SK-N-MC (cell line): ENCODE measurements at regions not wholly inside any gene's neighbourhood (a gene's known extent, or its start where the extent isn't known, plus 50 kb on each side); places are given as distances from the start of the nearest gene placed in this dataset.
"Not testable (repeated sequence)": the region's sequence is repeated elsewhere in the genome, so short reads cannot be mapped to it uniquely, and the experiment has no call there.

Experiments
- DNase-seq: peaks from one replicate; pipeline ENCODE4 v3.0.0-alpha.2; 2011; ENCODE audit warnings: low read depth, low spot score
- H3K27ac ChIP-seq: fragments of 200-600 bp; sonication (generic); 2 replicates; pipeline ENCODE4 v1.5.1; 2016; ENCODE audit warnings: mixed run types
- H3K36me3 ChIP-seq: fragments of 200-600 bp; sonication (generic); 2 replicates; pipeline ENCODE4 v1.6.1; 2017; ENCODE audit warnings: antibody characterized with exemption, low read length, mixed read lengths; ENCODE audit not compliant: insufficient read depth
- H3K4me3 ChIP-seq: fragments of 200-600 bp; sonication (generic); 2 replicates; pipeline ENCODE4 v1.5.1; 2016
- H3K9ac ChIP-seq: fragments of 200-600 bp; sonication (generic); 2 replicates; pipeline ENCODE4 v1.8.0; 2017; ENCODE audit warnings: mixed run types, mixed read lengths; ENCODE audit not compliant: insufficient read length
- H3K9me3 ChIP-seq: fragments of 200-600 bp; sonication (generic); 2 replicates; pipeline ENCODE4 v1.6.1; 2017; ENCODE audit warnings: low read depth, mild to moderate bottlenecking, antibody characterized with exemption, low read length, moderate library complexity, mixed read lengths
- EZH2 ChIP-seq: fragments of 200-600 bp; sonication (generic); IDR thresholded peaks from one replicate; pipeline ENCODE4 v1.6.1; 2017; ENCODE audit warnings: antibody characterized with exemption
- FOXP2 ChIP-seq: optimal IDR thresholded peaks from 2 replicates; pipeline ENCODE3; 2011; ENCODE audit warnings: mild to moderate bottlenecking, moderate library complexity; ENCODE audit not compliant: insufficient read depth; ENCODE audit errors: extremely low read length, control extremely low read depth
- POLR2AphosphoS5 ChIP-seq: IDR thresholded peaks from 2 replicates; pipeline ENCODE4 v1.6.1; 2012; ENCODE audit warnings: mild to moderate bottlenecking, low read depth, low read length, borderline replicate concordance

DNA sequence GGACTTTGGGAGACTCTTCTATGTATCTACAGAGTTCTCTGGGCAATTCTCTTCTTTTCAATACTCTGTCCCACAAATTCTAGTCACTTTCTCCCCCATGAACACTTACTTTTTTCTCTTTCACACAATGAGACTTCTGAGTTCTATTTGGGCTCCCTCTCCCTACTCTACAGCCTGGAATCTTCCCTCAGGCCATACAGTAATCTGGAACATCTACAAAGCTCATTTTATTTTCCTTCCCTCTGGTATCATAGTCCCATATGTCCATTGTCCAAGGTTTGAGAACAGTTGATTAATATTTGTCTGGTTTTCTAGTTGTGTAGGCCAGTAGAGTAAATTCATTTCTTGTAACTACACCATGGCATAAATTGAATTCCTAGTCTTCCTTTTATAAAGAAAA lies 544.6 kb upstream of the RAG2 start:
- Histone ChIP-seq H3K9me3 (no peaks in the 10 kb centered on the region), H3K4me3 (no peak overlapping the region), H3K27ac (peak overlapping the region; percentile 32; the same call in 1 of the 2 replicates), H3K9ac (no peak overlapping the region), H3K36me3 (no peaks in the 10 kb centered on the region)
- peak; percentile 12 for DNase-seq
- no peak for TF ChIP-seq POLR2AphosphoS5
- no peak for TF ChIP-seq FOXP2
- no peak for TF ChIP-seq EZH2

DNA sequence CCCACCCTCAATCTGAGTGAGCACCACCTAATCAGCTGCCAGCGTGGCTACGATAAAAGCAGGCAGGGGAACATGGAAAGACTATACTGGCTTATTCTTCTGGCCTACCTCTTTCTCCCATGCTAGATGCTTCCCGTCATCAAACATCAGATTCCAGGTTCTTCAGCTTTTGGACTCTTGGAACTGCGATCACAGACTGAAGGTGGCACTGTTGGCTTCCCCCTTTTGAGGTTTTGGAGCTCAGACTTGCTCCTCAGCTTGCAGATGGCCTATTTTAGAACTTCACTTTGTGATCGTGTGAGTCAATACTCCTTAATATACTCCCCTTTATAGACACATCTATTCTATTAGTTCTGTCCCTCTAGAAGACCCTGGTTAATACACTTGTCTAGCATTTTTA lies 543.7 kb upstream of the RAG2 start:
- no peak overlapping the region for H3K9ac ChIP-seq
- H3K9me3 ChIP-seq: no peaks in the 10 kb centered on the region
- no peak overlapping the region for H3K27ac ChIP-seq
- TF ChIP-seq FOXP2 (no peak), EZH2 (no peak), POLR2AphosphoS5 (no peak)
- no peak overlapping the region for H3K4me3 ChIP-seq
- no peak for DNase-seq
- no peaks in the 10 kb centered on the region for H3K36me3 ChIP-seq

DNA sequence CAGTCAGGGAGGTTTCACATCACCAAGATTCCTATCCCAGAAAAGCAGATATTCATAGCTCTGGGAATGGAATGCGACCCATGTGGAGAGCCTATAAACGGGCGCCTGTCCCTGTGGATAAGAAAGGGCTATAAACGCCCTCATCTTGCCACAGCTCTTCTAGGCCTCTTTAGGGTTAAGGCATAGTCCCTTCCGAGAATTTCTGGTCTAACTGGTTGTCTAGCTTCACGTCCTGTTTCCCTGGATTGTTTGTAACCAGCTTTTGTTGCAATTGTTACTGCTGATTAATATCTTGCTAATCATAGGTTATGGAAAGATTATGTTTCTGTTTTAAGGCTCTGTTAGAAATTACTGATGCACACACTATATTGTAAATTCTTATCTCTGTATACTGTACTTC lies 537.6 kb upstream of the RAG2 start:
- H3K27ac ChIP-seq, H3K9ac ChIP-seq, H3K4me3 ChIP-seq, DNase-seq, H3K9me3 ChIP-seq, H3K36me3 ChIP-seq: not testable (repeated sequence)

DNA sequence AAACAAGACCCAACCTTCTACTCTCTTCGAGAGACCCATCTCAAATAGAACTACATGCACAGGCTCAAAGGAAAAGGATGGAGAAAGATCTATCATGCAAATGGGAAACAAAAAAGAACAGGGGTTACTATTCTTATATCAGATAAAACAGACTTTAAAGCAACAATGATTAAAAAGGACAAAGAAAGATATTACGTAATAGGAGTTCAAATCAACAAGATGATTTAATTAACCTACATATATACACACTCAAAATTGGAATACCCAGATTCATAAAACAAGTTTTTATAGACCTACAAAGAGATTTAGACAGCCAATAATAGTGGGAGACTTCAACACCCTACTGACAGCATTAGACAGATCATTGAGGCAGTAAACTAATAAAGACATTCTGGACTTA lies 536.6 kb upstream of the RAG2 start:
- DNase-seq: no peak
- no peak overlapping the region for H3K9ac ChIP-seq
- no peaks in the 10 kb centered on the region for H3K36me3 ChIP-seq
- H3K9me3 ChIP-seq: no peaks in the 10 kb centered on the region
- TF ChIP-seq FOXP2: no peak
- no peak for TF ChIP-seq EZH2
- no peak for TF ChIP-seq POLR2AphosphoS5
- H3K4me3 ChIP-seq: no peak overlapping the region
- no peak overlapping the region for H3K27ac ChIP-seq

DNA sequence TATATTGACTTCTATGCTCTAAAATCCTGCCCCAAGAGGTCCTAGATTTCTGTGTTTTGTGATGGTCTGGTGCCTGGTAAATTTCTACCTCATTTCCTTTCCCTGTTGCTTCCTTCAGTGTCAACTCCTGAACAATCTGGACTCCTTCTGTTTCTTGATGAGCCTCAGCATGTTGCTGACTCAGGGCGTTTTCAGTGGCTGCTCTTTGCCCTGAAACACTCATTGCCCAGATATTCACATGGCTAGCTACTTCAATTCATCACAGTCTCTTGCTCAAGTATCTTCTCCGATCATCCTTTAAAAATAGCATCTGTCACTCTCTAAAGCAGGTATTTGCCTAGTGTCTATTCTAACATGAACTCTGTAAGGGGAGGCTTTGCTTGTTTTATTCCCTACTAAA lies 526.3 kb upstream of the RAG2 start:
- DNase-seq: no peak

DNA sequence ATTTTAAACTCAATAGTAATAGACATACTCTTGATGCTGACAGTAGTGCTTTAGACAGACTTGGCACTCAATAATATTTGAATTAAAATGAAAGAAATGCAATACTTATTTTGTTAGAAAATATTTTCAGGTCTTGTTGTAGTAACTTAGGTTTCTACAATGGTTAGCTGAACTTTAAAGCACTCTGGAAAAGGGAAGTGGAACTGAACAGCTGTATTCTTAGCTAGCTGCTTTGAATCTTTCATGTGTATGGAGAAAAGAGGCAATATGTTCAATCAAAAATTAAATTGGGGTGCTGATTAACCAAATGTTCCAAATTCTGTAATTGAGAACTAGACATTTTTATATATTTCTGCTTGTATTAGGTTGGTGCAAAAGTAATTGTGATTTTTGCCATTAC lies 517.9 kb upstream of the RAG2 start:
- no peak overlapping the region for H3K27ac ChIP-seq
- H3K36me3 ChIP-seq: no peaks in the 10 kb centered on the region
- H3K4me3 ChIP-seq: no peak overlapping the region
- H3K9ac ChIP-seq: no peak overlapping the region
- no peak for DNase-seq
- no peaks in the 10 kb centered on the region for H3K9me3 ChIP-seq
- TF ChIP-seq FOXP2 (no peak), EZH2 (no peak), POLR2AphosphoS5 (no peak)

More for the DNA sequence above, 526.3 kb upstream of the RAG2 start:
- TF ChIP-seq POLR2AphosphoS5 (no peak), FOXP2 (no peak), EZH2 (no peak)
- Histone ChIP-seq H3K9me3 (no peaks in the 10 kb centered on the region), H3K4me3 (no peak overlapping the region), H3K36me3 (no peaks in the 10 kb centered on the region), H3K9ac (no peak overlapping the region), H3K27ac (no peak overlapping the region)

DNA sequence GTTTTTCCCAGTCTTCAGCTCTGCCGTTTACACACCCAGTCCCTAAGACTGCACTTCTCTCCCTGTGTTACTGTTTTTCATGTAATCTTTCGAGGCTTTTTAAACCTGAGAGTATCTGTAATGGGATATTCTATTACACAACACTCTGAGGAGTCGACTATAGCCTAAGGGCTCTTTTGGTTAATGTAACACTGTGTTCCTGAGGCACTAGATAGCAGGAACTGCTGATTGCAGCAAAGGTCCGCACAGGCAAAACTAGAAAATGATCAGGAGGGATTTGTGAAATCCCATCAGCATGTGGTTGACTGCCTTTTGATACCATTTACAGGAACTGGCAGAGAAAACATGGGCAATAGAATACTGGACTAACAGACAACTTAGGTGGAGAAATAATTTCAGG lies 512.3 kb upstream of the RAG2 start:
- Histone ChIP-seq H3K9me3 (no peaks in the 10 kb centered on the region), H3K36me3 (no peaks in the 10 kb centered on the region), H3K4me3 (peak overlapping the region; percentile 33), H3K27ac (peak overlapping the region; percentile 95), H3K9ac (no peak overlapping the region)
- peak; percentile 77 for DNase-seq
- no peak for TF ChIP-seq FOXP2
- TF ChIP-seq POLR2AphosphoS5: no peak
- TF ChIP-seq EZH2: no peak

DNA sequence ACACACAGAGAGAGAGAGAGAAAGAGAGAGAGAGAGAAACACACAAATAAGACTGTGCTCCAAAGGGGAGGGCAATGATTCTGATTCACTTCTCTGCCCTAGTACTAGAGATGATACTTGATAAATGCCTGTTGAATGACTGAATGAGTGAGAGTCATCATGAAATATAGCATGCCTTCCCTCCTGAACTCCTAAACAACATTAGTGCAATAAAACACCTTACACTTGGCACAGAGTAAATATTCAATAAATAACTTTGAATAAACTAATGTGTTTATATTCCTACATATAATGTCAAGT lies 511.2 kb upstream of the RAG2 start:
- no peaks in the 10 kb centered on the region for H3K36me3 ChIP-seq
- H3K4me3 ChIP-seq: 0 out of 2 replicates have a peak overlapping the region, but pooled peaks have one; percentile 67
- peak overlapping the region; percentile 95 for H3K27ac ChIP-seq
- no peaks in the 10 kb centered on the region for H3K9me3 ChIP-seq
- peak overlapping the region; percentile 52 for H3K9ac ChIP-seq
- no peak for DNase-seq
- no peak for TF ChIP-seq POLR2AphosphoS5
- TF ChIP-seq FOXP2: no peak
- TF ChIP-seq EZH2: no peak

DNA sequence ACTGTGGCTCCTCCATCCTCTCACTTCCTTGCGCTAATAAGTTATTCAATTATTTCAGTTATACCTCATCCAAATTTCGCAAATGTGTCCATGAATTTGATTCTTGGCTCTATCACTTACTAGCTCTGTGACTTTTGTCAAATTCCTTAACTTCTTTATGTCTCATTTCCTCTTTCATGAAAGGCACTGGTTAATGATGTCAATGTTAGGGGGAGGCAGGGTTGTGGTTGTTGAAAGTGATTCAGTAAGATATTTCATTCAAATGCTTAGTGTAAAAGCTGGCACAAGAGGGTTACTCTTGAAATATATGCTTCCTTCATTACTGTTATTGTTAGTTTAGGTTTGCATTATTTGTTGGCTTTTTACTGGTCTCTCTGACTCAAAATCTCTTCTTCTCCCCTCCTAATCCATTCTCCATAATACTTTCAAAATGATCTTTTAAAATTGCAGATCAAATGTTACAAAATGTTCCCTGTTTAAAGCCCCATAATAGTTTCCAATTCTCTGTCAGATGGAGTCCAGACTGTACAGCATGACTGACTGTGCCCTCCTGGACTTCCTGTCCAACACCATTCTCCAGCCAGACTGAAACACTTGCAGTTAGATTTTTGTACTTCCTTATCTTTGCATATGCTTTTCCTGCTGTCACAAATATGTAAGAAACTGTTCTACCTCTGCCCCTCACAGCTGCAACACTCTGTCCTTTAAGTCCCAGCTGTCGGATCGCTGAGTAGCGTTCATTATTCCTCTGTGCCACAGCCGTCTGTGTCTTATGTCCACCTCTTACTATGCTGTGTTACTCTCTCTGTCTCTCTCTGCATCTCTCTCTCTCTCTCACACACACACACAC lies 510.6 kb upstream of the RAG2 start:
- peak overlapping the region; percentile 60 for H3K9ac ChIP-seq
- no peaks in the 10 kb centered on the region for H3K36me3 ChIP-seq
- H3K9me3 ChIP-seq: no peaks in the 10 kb centered on the region
- TF ChIP-seq POLR2AphosphoS5 (no peak), FOXP2 (no peak), EZH2 (no peak)
- peak overlapping the region; percentile 95 for H3K27ac ChIP-seq
- peak; percentile 30 for DNase-seq
- peak overlapping the region; percentile 67 for H3K4me3 ChIP-seq
